Endothelial cell (in vitro differentiated cells): ENCODE measurements at regions not wholly inside any gene's neighbourhood (a gene's known extent, or its start where the extent isn't known, plus 50 kb on each side); places are given as distances from the start of the nearest gene placed in this dataset.

Experiments used
- DNase-seq: peaks from one replicate; pipeline ENCODE4 v3.0.0; 2021; ENCODE audit warnings: low spot score
- H3K27ac Mint-ChIP-seq: one replicate; pipeline ENCODE4 v1.8.0; 2021; ENCODE audit warnings: mixed read lengths, inconsistent platforms; ENCODE audit not compliant: unreplicated experiment
- H3K27me3 Mint-ChIP-seq: one replicate; pipeline ENCODE4 v1.8.0; 2021; ENCODE audit warnings: mild to moderate bottlenecking, moderate library complexity, mixed read lengths, inconsistent platforms; ENCODE audit not compliant: unreplicated experiment
- H3K36me3 Mint-ChIP-seq: one replicate; pipeline ENCODE4 v1.8.0; 2021; ENCODE audit warnings: mild to moderate bottlenecking, low read depth, mixed read lengths, inconsistent platforms; ENCODE audit not compliant: unreplicated experiment
- H3K4me1 Mint-ChIP-seq: one replicate; pipeline ENCODE4 v1.8.0; 2021; ENCODE audit warnings: mild to moderate bottlenecking, mixed read lengths, inconsistent platforms; ENCODE audit not compliant: unreplicated experiment
- H3K4me3 Mint-ChIP-seq: one replicate; pipeline ENCODE4 v1.8.0; 2021; ENCODE audit warnings: mild to moderate bottlenecking, mixed read lengths, inconsistent platforms; ENCODE audit not compliant: unreplicated experiment
- H3K9me3 Mint-ChIP-seq: one replicate; pipeline ENCODE4 v1.8.0; 2021; ENCODE audit warnings: mixed read lengths, inconsistent platforms; ENCODE audit not compliant: unreplicated experiment
- TF ChIP-seq, protein P1 (sequence below): fragments of 200-600 bp; sonication (generic); IDR thresholded peaks from one replicate; pipeline ENCODE4 v1.5.0; 2021; ENCODE audit warnings: antibody characterized with exemption; ENCODE audit not compliant: unreplicated experiment

GRCh38 chr13:61766667-61767058 lies 351.0 kb upstream of the PCDH20 start:
- DNase-seq = no peak
- TF ChIP-seq, protein P1, sequence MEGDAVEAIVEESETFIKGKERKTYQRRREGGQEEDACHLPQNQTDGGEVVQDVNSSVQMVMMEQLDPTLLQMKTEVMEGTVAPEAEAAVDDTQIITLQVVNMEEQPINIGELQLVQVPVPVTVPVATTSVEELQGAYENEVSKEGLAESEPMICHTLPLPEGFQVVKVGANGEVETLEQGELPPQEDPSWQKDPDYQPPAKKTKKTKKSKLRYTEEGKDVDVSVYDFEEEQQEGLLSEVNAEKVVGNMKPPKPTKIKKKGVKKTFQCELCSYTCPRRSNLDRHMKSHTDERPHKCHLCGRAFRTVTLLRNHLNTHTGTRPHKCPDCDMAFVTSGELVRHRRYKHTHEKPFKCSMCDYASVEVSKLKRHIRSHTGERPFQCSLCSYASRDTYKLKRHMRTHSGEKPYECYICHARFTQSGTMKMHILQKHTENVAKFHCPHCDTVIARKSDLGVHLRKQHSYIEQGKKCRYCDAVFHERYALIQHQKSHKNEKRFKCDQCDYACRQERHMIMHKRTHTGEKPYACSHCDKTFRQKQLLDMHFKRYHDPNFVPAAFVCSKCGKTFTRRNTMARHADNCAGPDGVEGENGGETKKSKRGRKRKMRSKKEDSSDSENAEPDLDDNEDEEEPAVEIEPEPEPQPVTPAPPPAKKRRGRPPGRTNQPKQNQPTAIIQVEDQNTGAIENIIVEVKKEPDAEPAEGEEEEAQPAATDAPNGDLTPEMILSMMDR = no peak
- Mint-ChIP-seq H3K36me3 (no peaks in the 10 kb centered on the region), H3K9me3 (no peaks in the 10 kb centered on the region), H3K27ac (no peak overlapping the region), H3K4me3 (no peak overlapping the region), H3K4me1 (no peaks in the 10 kb centered on the region), H3K27me3 (peaks cover 2% of the 10 kb centered on the region)

- H3K27me3 Mint-ChIP-seq = peaks cover 2% of the 10 kb centered on the region
- no peaks in the 10 kb centered on the region for H3K36me3 Mint-ChIP-seq
- no peak for DNase-seq
- TF ChIP-seq, protein P1 = no peak
- no peaks in the 10 kb centered on the region for H3K4me1 Mint-ChIP-seq
- no peak overlapping the region for H3K27ac Mint-ChIP-seq
- no peaks in the 10 kb centered on the region for H3K9me3 Mint-ChIP-seq
- no peak overlapping the region for H3K4me3 Mint-ChIP-seq
Observed at GRCh38 chr13:61765940-61766666, 350.5 kb upstream of the PCDH20 start.

DNA sequence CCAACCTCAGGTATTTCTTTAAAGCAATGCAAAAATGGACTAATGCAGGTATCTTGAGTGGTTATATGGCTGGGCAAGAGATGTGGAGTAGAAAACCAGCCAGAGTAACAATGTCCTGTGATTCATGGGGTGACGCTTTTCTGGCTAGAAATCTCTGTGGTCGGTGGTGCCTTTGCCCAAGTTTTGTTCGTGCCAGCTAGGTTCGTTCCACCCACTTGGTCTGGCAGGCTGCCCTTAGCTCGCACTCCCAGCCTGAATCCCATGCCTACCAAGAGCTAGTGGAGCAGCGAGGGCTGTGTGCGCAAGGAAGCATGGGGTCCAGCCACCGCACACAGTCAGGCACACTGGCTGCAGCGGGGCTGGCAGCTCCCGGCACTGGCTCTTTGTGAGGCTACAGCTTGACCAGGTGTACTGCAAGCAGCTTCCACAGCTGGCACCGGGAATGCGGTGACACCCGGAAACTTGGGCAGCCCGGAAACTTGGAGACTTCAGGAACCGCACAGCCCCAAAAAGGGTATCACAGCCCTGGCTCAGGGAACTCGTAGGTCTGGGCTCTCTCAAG lies 349.6 kb upstream of the PCDH20 start:
- TF ChIP-seq, protein P1 = no peak
- no peaks in the 10 kb centered on the region for H3K36me3 Mint-ChIP-seq
- H3K4me1 Mint-ChIP-seq = no peaks in the 10 kb centered on the region
- H3K9me3 Mint-ChIP-seq = no peaks in the 10 kb centered on the region
- no peak overlapping the region for H3K27ac Mint-ChIP-seq
- no peak for DNase-seq
- no peak overlapping the region for H3K4me3 Mint-ChIP-seq
- H3K27me3 Mint-ChIP-seq = no peaks in the 10 kb centered on the region

DNA sequence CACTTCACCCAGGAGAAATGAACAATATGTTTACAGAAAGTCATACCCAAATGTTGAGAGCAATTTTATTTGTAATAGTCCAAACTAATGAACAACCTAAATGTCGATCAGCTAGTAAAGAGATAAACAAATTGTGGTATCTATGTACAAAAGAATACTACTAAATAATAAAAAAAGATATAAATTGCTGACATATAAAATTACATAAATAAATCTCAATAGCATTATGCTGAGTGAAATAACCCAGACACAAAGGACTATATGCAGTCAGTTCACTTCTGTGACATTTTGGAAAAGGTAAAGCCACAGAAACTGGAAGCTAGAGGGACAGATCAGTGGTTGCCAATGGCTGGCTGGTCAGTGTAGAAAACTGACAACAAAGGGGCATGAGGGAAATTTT lies 346.0 kb upstream of the PCDH20 start:
- Mint-ChIP-seq H3K4me1 (peaks cover 2% of the 10 kb centered on the region), H3K4me3 (no peak overlapping the region), H3K9me3 (no peaks in the 10 kb centered on the region), H3K27ac (no peak overlapping the region), H3K27me3 (no peaks in the 10 kb centered on the region), H3K36me3 (no peaks in the 10 kb centered on the region)
- DNase-seq = no peak
- TF ChIP-seq, protein P1 = no peak

DNA sequence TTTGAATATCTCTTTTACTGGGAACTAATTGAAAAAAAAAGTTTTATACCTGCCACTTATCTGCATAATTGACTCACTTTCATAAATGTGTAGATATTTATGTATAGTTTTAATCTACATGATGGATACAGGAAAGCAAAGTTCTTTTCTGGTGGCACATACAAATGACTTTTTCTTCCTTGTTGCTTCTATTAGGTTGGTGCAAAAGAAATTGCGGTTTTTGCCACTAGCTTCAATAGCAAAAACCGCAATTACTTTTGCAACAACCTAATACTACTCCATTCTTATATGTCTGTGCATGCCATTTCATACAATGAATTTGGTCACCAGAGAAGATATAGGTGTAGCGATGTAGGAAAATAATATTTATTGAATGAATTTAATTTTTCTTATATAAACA lies 344.5 kb upstream of the PCDH20 start:
- H3K4me3 Mint-ChIP-seq = no peak overlapping the region
- no peaks in the 10 kb centered on the region for H3K36me3 Mint-ChIP-seq
- H3K27me3 Mint-ChIP-seq = no peaks in the 10 kb centered on the region
- TF ChIP-seq, protein P1 = no peak
- H3K27ac Mint-ChIP-seq = no peak overlapping the region
- peaks cover 2% of the 10 kb centered on the region for H3K4me1 Mint-ChIP-seq
- H3K9me3 Mint-ChIP-seq = no peaks in the 10 kb centered on the region
- DNase-seq = no peak
